HG02973 (cell line): ENCODE measurements at regions not wholly inside any gene's neighbourhood (a gene's known extent, or its start where the extent isn't known, plus 50 kb on each side); places are given as distances from the start of the nearest gene placed in this dataset.

Experiments
- ATAC-seq: cut with Tn5 transposase; IDR thresholded peaks from one replicate; pipeline ENCODE4 v1.9.1; 2021; ENCODE audit warnings: moderate library complexity; ENCODE audit not compliant: unreplicated experiment

GRCh38 chr4:10336471-10336870 lies 120.8 kb downstream of the ZNF518B start:
- no peak for ATAC-seq

DNA sequence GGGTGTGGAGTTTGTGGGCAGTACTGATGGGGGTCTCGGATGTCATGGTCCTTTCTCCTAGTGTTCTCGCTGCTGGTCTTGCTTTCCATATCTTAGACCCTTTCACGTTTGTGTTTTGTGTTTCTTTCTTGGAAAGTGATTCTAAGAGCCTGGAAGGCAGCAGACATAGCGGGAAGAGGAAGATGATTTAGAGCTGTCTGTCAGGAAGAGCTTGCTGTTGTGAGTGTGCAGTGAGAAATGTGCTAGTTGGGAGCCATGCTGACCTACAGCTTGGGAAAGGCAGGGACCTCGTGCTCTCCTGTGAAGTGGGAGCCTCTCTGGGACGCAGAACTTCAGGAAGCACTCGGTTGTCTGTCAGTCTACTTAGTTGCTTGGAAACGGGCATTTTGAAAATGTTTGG lies 122.2 kb downstream of the ZNF518B start:
- no peak for ATAC-seq

- ATAC-seq: no peak
Observed at GRCh38 chr4:10334506-10335028, 122.7 kb downstream of the ZNF518B start.

- no peak for ATAC-seq
Observed at GRCh38 chr4:10333942-10334341, 123.3 kb downstream of the ZNF518B start.

DNA sequence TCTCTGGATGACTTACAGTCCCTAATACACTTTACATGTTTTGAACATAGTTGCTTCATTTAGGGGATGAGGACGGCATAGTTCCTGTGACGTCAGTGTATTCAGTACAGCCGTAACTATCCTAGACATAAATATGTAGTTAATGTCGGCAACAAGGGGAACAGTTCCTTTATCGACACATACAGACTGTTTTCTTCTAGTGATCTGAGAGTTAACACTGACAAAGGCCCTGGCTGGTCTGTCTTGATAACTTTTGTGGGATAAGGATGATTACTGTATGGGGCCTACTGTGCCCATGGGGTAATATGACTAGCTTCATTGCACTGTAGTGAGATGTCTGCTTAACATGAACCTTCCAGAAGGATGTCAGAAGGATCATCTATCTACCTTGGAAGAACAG lies 131.2 kb downstream of the ZNF518B start:
- no peak for ATAC-seq

DNA sequence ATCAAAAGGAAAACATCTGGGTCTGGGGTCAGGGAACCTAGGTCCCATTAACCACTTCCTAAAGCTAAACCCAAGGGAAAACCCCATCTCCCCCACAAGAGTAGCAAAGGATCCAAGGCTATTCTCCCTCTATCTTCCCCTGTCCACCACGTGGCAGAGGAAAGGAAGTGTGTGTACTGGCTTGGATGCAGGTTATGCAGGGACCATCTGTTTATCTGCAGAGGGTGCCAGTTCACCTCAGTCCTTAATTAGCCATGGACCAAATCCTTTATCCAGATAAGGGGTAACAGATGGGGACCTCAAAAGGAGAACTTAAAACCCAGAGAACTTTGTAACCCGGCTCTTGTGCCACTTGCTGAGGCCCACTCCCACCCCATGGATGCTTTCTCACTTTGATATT lies 135.3 kb downstream of the ZNF518B start:
- no peak for ATAC-seq

GRCh38 chr4:10320130-10320529 lies 137.1 kb downstream of the ZNF518B start:
- ATAC-seq: no peak

DNA sequence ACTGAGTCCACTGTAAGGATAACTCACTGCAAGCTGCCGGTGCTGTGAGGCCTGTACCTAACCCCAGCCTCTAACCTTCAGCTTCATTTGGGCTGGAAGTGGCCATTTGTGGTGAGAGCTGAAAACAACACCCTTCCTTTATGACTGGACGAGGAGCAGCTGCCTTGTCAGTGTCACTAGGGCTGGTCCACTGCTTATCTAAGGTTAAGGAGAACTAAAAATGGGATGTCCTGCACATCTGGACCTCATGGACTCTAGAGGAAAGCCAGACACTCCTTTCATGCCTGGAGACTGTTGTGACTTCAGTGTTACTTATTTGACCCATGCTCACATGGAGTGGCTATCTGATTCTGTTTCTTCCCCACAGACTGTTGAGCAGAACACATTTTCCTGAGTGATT lies 139.9 kb downstream of the ZNF518B start:
- no peak for ATAC-seq

DNA sequence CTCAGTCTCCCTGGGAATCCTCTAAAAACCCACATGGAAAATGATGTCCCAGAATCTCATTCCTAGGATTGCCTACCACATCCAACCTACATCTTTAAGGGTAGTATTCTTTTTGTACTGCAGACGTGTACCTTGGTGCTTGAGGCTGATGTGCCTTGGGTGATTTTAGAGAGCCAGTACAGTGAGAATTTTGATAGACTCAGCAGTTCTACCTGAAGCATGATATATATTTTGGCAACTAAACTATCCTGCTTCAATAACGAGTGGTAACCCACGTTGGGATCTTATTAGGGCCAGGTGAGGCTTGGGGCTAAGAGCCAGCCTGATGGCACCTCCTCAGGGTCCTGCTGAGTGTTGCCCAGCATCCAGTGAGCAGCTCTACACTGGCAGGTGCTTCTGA lies 140.4 kb downstream of the ZNF518B start:
- no peak for ATAC-seq

GRCh38 chr4:10315638-10316037 lies 141.6 kb downstream of the ZNF518B start:
- no peak for ATAC-seq

- ATAC-seq: no peak
Observed at GRCh38 chr4:10312568-10312967, 144.7 kb downstream of the ZNF518B start.

DNA sequence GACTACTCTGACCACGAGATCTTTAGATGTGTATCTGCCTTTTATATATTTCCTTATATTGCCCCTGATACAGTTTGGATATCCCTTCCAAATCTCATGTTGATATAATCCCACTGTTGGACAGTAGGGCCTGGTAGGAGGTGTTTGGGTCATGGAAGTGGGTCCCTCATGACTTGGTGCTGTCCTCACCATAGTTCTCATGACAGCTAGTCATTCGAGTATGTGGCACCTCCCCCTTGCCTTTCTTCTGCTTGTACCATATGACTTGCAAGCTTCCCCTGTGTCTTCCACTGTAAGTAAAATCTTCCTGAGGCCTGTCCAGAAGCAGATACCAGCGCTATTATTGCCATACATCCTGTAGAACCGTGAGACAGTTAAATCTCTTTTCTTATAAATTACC lies 145.3 kb downstream of the ZNF518B start:
- ATAC-seq: no peak

DNA sequence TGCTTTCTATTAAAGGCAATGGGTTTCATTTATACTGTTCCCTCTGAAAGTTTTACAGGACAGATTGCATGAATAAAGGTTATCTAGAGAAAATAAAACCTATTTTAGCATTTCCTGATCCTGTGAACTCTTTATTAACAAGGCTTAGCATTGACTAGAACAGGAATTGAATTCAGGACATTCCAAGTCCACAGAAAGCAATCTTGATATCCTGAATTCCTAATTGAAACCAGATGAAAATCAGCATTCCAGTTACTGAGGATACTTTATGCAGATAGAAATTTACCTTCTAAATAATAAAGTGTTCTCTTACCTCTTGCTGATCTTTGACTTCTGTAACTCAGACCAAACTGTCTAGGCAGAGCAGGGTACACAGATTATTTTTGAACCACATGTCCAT lies 151.4 kb downstream of the ZNF518B start:
- no peak for ATAC-seq

GRCh38 chr4:10303291-10303690 lies 153.9 kb downstream of the ZNF518B start:
- ATAC-seq: no peak

DNA sequence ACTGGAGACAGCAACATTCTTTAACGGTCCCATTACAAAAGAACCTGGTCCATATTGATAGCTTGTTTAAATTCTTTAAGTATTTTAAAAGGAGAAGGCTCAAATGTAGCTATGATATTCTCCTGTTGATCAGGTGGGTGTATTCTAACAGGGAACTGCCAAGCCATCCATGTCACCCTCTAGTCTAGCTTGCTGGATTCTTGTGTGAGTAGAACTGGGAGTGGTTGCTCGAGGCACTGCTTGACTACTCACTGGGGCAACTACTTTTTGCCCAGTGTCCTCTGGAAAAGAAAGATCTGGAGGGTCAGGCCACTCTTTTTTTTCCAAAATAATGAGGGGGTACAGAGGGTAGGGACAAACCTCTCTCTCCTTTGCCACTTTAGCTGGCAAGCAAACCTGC lies 155.1 kb downstream of the ZNF518B start:
- ATAC-seq: no peak

- ATAC-seq: no peak
Observed at GRCh38 chr4:10299601-10300000, 157.6 kb downstream of the ZNF518B start.

- no peak for ATAC-seq
Observed at GRCh38 chr4:10298681-10299080, 158.5 kb downstream of the ZNF518B start.

DNA sequence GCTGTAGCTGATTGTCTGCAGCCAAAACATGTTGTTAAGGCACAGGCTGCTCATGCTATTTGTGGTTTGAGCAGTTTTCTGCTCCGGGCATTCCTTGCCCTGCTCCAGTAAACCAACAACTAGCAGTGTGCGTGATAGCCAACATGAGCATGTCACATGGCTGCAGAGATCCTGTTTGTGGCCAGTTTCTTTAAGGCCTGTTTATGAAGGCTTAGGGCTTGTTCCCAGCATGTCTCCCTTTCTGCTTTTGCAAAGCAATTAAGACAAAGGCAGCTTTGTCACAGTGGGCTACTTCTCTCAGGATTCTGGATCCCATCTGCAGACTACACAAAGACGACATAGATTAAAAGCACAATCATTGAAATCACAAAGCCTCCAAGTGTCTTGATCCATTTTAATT lies 160.5 kb downstream of the ZNF518B start:
- no peak for ATAC-seq

DNA sequence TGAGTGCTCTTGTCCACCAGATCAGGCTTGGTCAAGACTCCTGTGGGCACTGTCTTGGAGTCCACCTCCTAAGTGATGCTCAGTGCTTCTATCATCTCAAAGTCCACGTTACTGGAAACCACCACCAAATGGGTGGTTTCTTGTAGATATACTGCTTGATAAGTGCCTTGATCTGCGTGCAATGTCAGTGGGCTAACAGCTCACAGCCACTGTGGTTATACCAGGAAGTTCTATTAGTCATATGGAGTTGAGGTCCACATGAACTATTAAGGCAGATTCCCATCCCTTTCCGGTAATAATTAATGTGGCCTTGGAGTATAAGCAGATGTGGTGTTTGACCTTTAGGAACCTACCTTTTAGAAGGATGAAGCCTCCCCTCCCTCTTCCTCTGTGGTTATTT lies 161.9 kb downstream of the ZNF518B start:
- no peak for ATAC-seq

DNA sequence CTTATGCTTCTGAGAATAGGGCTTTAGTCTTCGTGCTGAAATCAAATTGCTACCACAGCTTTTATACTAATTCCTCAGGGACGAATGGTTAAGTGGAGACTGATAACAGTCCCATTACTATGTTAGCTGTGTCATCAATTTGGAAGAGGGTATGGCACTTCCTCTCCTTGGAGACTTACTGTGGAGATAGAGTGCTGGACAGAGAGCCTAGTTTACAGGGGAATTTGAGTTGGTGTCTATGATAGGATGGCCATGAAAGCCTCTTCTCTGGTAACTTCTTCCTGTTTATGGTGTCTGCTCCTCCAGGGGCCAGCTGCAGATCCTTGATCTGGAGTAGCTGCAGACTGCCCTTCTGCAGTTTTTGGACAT lies 167.7 kb downstream of the ZNF518B start:
- ATAC-seq: no peak

DNA sequence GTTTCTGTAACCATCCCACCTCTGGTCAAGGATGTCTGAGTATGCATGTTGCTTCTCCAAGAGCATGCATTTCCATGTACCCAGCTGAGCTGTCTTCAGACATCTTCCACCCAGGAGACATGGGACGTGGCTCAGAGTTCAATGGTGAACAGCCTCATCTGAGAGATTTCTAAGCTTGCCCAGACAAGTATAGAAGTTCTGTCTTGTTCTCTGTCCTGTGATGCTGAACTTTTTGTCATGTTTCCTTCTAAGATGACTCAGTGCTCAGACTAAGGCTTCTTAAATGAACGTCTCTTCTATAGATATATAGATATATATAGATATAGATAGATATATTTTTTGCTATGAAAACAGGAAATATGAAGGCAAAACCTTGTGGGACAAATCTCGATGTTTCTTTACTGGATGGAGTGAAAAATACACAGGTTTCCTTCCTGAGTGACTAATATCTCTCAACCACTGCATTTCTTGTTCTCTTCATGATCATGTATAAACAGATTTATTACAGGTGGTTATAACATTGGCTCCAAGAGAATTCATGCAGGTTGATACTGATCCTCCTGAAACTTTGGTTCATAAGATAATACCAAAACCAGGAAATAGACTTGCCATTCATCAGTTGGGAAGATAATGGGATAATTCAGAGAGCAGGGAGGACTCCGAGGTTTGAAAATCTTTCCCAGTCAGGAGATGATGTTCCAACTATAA lies 168.2 kb downstream of the ZNF518B start:
- ATAC-seq: no peak

GRCh38 chr4:10285028-10285427 lies 168.4 kb upstream of the WDR1 start:
- ATAC-seq: no peak

DNA sequence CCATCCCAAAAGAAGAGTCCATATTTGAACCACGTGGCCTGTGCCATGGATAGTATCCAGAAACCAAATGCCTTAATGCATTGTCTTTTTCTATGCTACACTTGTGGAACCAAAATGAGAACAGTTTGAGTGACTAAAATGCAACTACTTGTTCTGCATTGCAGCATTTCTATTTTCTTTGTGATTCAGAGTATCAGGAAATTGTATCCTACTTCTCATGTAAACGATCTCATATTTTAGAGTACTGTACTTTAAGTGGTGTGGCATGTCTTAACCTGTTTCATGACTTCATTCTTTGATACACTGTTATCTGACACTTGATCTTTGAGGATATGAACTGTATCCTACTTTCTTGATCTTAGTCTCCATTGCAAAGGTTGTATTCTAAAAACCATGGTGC lies 167.2 kb upstream of the WDR1 start:
- ATAC-seq: no peak
